ENCODE measurements at regions not wholly inside any gene's neighbourhood (a gene's known extent, or its start where the extent isn't known, plus 50 kb on each side); places are given as distances from the start of the nearest gene placed in this dataset.

DNA sequence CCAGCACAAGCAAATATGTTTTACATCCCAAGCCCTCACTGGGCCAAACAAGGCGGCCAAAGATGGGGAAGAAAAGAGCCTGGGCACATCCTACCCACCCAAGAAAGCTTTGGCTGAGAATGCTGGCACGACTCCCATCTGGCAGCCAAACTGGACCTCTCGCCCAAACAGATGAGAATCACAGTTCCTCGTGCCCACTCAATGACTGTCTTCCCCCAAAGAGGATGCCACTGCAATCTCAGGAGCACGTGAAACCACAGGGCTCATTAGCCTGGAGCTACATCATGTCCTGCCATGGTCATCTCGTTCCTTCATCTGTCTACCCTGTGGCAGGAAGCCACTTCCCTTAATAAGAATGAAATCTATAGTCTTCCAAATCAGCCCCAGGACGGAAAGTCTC is 536.8 kb downstream of the BNC2 start:
- Histone ChIP-seq H2AFZ (ENCODE audit: low read length) (no peak overlapping the region), H3K23ac (ENCODE audit: insufficient read length, low read depth, low read length) (no peak overlapping the region), H3K4ac (ENCODE audit: low read depth, low read length) (no peak overlapping the region), H3K14ac (ENCODE audit: insufficient read depth, low read length) (no peak overlapping the region), H2AK5ac (ENCODE audit: insufficient read length, low read length) (no peak overlapping the region), H3K9me3 (ENCODE audit: control insufficient read depth, low read depth, low read length) (no peaks in the 10 kb centered on the region), H3K9ac (ENCODE audit: extremely low read depth, insufficient read length, low read length) (no peak overlapping the region), H2BK12ac (ENCODE audit: insufficient read length, low read depth, low read length) (no peak overlapping the region), H3T11ph (ENCODE audit: low read length) (no peak overlapping the region), H3K4me1 (ENCODE audit: insufficient read depth, low read length) (no peaks in the 10 kb centered on the region), H3K18ac (ENCODE audit: insufficient read length, low read depth, low read length) (no peak overlapping the region), H3K23me2 (ENCODE audit: insufficient read length, low read depth, low read length, poor library complexity, severe bottlenecking) (no peaks in the 10 kb centered on the region), H3K4me2 (ENCODE audit: insufficient read depth, insufficient read length, low read length) (no peak overlapping the region), H4K8ac (replicated peaks; ENCODE audit: insufficient read length, low read depth, low read length) (no peak overlapping the region), H3K27ac (ENCODE audit: insufficient read length, low read depth, low read length) (no peak overlapping the region), H3K56ac (ENCODE audit: insufficient read length, low read depth, low read length) (no peak overlapping the region), H4K5ac (ENCODE audit: insufficient read length, low read depth, low read length) (no peak overlapping the region), H2BK20ac (ENCODE audit: low read depth, low read length, poor library complexity, severe bottlenecking) (no peak overlapping the region), H2BK120ac (ENCODE audit: low read depth, low read length, poor library complexity, severe bottlenecking) (no peak overlapping the region), H2BK5ac (ENCODE audit: insufficient read length, low read length) (no peak overlapping the region), H2BK15ac (ENCODE audit: low read depth, low read length) (no peak overlapping the region), H3K79me1 (ENCODE audit: insufficient read depth, low read depth, low read length, poor library complexity, severe bottlenecking) (no peaks in the 10 kb centered on the region), H4K20me1 (ENCODE audit: control insufficient read depth, insufficient read depth, insufficient read length) (no peaks in the 10 kb centered on the region), H3K27me3 (ENCODE audit: insufficient read depth, low read length) (no peaks in the 10 kb centered on the region), H4K91ac (ENCODE audit: insufficient read length, low read depth, low read length) (no peak overlapping the region), H3K79me2 (ENCODE audit: insufficient read depth, low read length) (no peaks in the 10 kb centered on the region)
- Mint-ChIP-seq H3K36me3 (ENCODE audit: insufficient read depth in 1 of 3, low read depth in 3 of 3) (peaks cover 0 to 1% (median 0%) of the 10 kb centered on the region in 3 experiments; a peak in 1 of 7 replicates), H3K27me3 (ENCODE audit: low read depth) (peaks cover 2% of the 10 kb centered on the region; the same call in 1 of the 2 replicates), H3K4me3 (no peak overlapping the region), H3K9me3 (peaks cover 2 to 3% of the 10 kb centered on the region in 2 experiments; a peak in 1 of 5 replicates), H3K4me1 (peaks cover 7 to 8% of the 10 kb centered on the region in 2 experiments; a peak in 2 of 4 replicates), H3K27ac (peak overlapping the region in 1 of 3 experiments; percentile 44; a peak in 1 of 7 replicates)
- TF ChIP-seq, protein P1, sequence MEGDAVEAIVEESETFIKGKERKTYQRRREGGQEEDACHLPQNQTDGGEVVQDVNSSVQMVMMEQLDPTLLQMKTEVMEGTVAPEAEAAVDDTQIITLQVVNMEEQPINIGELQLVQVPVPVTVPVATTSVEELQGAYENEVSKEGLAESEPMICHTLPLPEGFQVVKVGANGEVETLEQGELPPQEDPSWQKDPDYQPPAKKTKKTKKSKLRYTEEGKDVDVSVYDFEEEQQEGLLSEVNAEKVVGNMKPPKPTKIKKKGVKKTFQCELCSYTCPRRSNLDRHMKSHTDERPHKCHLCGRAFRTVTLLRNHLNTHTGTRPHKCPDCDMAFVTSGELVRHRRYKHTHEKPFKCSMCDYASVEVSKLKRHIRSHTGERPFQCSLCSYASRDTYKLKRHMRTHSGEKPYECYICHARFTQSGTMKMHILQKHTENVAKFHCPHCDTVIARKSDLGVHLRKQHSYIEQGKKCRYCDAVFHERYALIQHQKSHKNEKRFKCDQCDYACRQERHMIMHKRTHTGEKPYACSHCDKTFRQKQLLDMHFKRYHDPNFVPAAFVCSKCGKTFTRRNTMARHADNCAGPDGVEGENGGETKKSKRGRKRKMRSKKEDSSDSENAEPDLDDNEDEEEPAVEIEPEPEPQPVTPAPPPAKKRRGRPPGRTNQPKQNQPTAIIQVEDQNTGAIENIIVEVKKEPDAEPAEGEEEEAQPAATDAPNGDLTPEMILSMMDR (conservative IDR thresholded peaks at IDR 0.05), result no peak
- WGBS (ENCODE audit: extremely low coverage, insufficient read length, low lambda C conversion rate), result no CpG with 5 or more reads among the region's 7 CpGs
- no peak for DNase-seq
